ENCODE measurements at regions not wholly inside any gene's neighbourhood (a gene's known extent, or its start where the extent isn't known, plus 50 kb on each side); places are given as distances from the start of the nearest gene placed in this dataset.

DNA sequence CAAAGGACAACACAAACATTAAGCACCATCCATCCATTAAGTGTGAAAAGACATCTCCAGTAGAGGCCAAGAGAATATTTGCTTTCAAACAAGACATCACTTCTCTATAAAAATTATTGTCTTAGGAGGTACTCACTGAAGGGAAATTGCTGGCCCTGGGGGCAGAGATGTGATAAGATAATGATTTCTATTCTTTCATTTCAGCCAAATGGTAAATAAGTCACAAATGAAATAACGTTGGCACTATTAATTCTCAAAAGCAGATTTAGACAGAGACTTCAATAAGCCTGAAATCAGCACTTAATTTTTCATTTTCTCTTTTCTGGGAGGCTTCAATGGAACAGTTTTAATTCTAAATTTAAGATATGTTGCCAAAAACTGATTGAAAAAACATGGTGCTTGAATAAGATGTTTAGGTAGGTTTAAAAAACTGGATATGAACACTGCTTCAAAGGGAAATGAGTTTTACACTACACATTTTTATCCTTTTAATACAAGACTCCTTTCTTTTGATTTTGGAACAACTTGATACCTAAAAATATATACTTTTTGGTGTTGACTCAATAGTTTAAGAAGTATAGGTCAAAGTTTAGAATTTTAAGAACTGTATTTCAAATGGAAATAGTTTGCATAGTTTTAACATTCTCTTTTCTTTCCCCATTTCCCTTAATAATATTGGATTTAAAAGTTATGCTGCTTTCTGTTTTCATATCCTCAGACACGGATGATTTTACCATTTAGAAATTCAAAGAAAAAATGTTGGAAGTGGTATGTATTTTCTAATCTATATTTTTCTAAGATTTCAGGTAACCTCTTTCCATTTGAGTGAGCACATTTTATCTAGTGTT lies 204.0 kb downstream of the AHR start:
- TF ChIP-seq ZFX (IDR thresholded peaks at IDR 0.05) (no peak), CTCF (conservative IDR thresholded peaks at IDR 0.05) (no peak)
- H3K27ac ChIP-seq: no peak overlapping the region

DNA sequence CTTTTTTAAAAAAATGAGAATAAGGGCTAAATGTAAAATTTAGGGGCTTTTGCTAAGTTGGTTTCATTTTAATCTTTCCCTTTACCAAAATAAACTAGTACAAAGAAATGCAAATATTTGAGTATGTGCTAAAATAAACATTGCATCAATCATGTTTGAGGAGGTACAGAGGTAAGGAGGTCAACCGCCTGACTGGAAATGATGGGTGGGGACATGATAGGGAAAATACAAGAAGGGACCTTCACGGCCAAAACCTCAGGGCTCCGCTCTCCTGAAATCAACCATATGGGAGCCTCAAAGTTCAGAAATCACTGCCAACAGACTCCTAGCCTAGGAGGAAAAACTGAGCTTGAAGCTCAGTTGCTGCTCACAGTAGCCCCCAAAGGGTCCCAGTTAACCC lies 207.6 kb downstream of the AHR start:
- no peak overlapping the region for H3K27ac ChIP-seq
- TF ChIP-seq CTCF (conservative IDR thresholded peaks at IDR 0.05) (no peak), ZFX (IDR thresholded peaks at IDR 0.05) (no peak)

DNA sequence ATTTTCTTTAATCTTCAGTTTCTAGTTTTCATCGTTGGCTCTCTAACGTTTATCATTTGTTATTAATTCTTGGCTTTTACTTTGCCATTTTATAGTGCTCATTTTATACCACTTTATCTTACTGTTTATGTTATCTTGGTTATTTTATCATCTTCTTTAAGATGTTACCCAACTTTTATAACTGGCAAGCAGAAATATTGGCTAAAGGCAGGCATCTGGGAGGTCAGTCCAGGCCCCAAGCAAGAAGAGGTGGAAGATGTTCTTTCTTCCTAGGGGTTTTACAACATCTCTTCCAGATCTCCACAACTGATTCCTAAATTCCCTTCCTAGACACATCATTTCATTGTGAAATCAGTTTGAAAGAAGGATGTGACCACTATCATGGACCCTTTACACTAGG lies 208.1 kb downstream of the AHR start:
- no peak overlapping the region for H3K27ac ChIP-seq
- TF ChIP-seq CTCF (conservative IDR thresholded peaks at IDR 0.05) (no peak), ZFX (IDR thresholded peaks at IDR 0.05) (no peak)

GRCh38 chr7:17507717-17508116 lies 209.3 kb downstream of the AHR start:
- no peak overlapping the region for H3K27ac ChIP-seq
- no peak for TF ChIP-seq ZFX (IDR thresholded peaks at IDR 0.05)
- TF ChIP-seq CTCF (conservative IDR thresholded peaks at IDR 0.05): no peak

- H3K27ac ChIP-seq: no peak overlapping the region
- TF ChIP-seq CTCF (conservative IDR thresholded peaks at IDR 0.05): no peak
- no peak for TF ChIP-seq ZFX (IDR thresholded peaks at IDR 0.05)
Measured at GRCh38 chr7:17512181-17512675, 213.8 kb downstream of the AHR start.

- no peak overlapping the region for H3K27ac ChIP-seq
- TF ChIP-seq CTCF (conservative IDR thresholded peaks at IDR 0.05) (no peak), ZFX (IDR thresholded peaks at IDR 0.05) (no peak)
Measured at GRCh38 chr7:17516771-17517170, 218.3 kb downstream of the AHR start.

GRCh38 chr7:17520941-17521340 lies 222.5 kb downstream of the AHR start:
- TF ChIP-seq ZFX (IDR thresholded peaks at IDR 0.05) (no peak), CTCF (conservative IDR thresholded peaks at IDR 0.05) (no peak)
- no peak overlapping the region for H3K27ac ChIP-seq
